ENCODE measurements at regions not wholly inside any gene's neighbourhood (a gene's known extent, or its start where the extent isn't known, plus 50 kb on each side); places are given as distances from the start of the nearest gene placed in this dataset.

- TF ChIP-seq CTCF (optimal IDR thresholded peaks at IDR 0.05 in 1 of 3, IDR thresholded peaks at IDR 0.05 in 1 of 3, conservative IDR thresholded peaks at IDR 0.05 in 1 of 3; ENCODE audit: extremely low read depth in 1 of 3, insufficient read depth in 2 of 3, low read length in 3 of 3), result no peak
- TF ChIP-seq EZH2 (IDR thresholded peaks at IDR 0.05; ENCODE audit: low read length), result no peak
These were observed 144.2 kb upstream of the ARL4C start for GRCh38 chr2:234641086-234641485.

Measured in keratinocyte (primary cell).